ENCODE measurements at regions not wholly inside any gene's neighbourhood (a gene's known extent, or its start where the extent isn't known, plus 50 kb on each side); places are given as distances from the start of the nearest gene placed in this dataset.

DNA sequence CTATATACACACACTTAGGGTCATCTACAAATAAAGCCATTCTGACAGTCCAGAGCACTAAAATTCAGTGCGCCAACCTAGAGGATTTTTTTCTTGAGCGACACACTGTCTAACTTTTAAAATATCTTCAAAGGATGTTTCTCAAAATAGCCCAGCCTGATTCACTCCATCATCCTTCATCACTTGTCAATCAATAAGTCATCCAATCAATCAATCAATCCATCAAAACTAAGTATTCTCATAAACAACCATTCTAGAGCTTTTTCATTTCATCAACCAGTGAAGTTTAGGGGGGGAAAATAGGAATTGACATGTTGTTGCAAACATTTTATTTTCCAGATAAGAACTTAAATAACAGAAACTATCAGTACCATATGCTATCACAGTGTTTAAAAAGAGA lies 183.2 kb downstream of the HDGFL1 start:
- intact Hi-C loops (cut with micrococcal nuclease), result no loop called here
- no peaks in the 10 kb centered on the region for H3K36me3 Mint-ChIP-seq (ENCODE audit: low read depth)
- CTCF ChIA-PET, result no interaction called here
- TF ChIP-seq, protein P1, sequence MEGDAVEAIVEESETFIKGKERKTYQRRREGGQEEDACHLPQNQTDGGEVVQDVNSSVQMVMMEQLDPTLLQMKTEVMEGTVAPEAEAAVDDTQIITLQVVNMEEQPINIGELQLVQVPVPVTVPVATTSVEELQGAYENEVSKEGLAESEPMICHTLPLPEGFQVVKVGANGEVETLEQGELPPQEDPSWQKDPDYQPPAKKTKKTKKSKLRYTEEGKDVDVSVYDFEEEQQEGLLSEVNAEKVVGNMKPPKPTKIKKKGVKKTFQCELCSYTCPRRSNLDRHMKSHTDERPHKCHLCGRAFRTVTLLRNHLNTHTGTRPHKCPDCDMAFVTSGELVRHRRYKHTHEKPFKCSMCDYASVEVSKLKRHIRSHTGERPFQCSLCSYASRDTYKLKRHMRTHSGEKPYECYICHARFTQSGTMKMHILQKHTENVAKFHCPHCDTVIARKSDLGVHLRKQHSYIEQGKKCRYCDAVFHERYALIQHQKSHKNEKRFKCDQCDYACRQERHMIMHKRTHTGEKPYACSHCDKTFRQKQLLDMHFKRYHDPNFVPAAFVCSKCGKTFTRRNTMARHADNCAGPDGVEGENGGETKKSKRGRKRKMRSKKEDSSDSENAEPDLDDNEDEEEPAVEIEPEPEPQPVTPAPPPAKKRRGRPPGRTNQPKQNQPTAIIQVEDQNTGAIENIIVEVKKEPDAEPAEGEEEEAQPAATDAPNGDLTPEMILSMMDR (IDR thresholded peaks at IDR 0.05), result no peak
- H3K27me3 Mint-ChIP-seq, result no peaks in the 10 kb centered on the region
- no peaks in the 10 kb centered on the region for H3K4me1 Mint-ChIP-seq
- no peaks in the 10 kb centered on the region for H3K9me3 Mint-ChIP-seq
- POLR2A ChIA-PET, result no interaction called here
- no peak overlapping the region for H3K27ac Mint-ChIP-seq
- H3K4me3 Mint-ChIP-seq, result no peak overlapping the region
- no peak for DNase-seq
- ATAC-seq (ENCODE audit: low read depth), result no peak

DNA sequence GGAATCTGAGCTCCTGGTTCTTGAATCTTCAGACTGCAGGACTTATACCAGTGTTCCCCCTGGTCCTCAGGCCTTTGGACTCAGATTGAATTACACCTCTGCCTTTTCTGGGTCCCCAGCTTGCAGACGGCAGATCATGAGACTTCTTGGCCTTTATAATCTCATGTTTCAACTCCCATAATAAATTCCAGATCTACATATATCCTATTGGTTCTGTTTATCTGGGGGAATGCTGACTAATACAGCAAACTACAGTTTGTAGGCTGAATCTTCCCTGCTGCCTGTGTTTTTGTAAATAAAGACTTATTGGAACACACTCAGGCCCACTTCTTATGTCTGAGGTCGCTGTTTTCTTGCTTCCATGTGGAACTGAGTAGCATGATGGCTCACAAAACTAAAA lies 184.7 kb downstream of the HDGFL1 start:
- ATAC-seq (ENCODE audit: low read depth) (no peak), DNase-seq (no peak)
- Mint-ChIP-seq H3K27me3 (no peaks in the 10 kb centered on the region), H3K4me3 (no peak overlapping the region), H3K27ac (no peak overlapping the region), H3K36me3 (ENCODE audit: low read depth) (no peaks in the 10 kb centered on the region), H3K4me1 (no peaks in the 10 kb centered on the region), H3K9me3 (no peaks in the 10 kb centered on the region)
- intact Hi-C loops (cut with micrococcal nuclease), result no loop called here
- TF ChIP-seq, protein P1 (IDR thresholded peaks at IDR 0.05), result no peak
- CTCF ChIA-PET, result no interaction called here
- POLR2A ChIA-PET, result no interaction called here

DNA sequence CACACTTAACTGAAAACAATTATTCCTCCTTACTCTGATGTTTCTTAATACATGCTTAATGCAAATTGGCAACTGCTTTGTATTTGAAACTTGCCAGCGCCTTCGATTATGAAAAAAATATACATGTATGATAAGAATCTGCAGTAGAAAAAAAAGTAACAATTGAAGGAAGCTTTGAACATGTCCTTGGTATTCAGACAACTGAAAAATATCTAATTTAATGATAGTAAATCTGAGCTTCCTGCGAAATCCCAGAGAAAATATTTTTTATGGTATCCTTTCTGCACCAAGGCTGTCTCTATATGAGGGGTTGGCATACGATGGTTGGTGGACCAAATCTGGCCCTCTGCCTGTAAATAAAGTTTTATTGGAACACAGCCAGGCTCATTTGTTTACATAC lies 186.2 kb downstream of the HDGFL1 start:
- peaks cover 4% of the 10 kb centered on the region for H3K9me3 Mint-ChIP-seq
- ChIA-PET CTCF (no interaction called here), POLR2A (no interaction called here)
- no peak for ATAC-seq (ENCODE audit: low read depth)
- H3K4me1 Mint-ChIP-seq, result no peaks in the 10 kb centered on the region
- no peak for DNase-seq
- no peak overlapping the region for H3K27ac Mint-ChIP-seq
- H3K36me3 Mint-ChIP-seq (ENCODE audit: low read depth), result no peaks in the 10 kb centered on the region
- intact Hi-C loops (cut with micrococcal nuclease), result no loop called here
- H3K4me3 Mint-ChIP-seq, result no peak overlapping the region
- no peaks in the 10 kb centered on the region for H3K27me3 Mint-ChIP-seq
- TF ChIP-seq, protein P1 (IDR thresholded peaks at IDR 0.05), result no peak

DNA sequence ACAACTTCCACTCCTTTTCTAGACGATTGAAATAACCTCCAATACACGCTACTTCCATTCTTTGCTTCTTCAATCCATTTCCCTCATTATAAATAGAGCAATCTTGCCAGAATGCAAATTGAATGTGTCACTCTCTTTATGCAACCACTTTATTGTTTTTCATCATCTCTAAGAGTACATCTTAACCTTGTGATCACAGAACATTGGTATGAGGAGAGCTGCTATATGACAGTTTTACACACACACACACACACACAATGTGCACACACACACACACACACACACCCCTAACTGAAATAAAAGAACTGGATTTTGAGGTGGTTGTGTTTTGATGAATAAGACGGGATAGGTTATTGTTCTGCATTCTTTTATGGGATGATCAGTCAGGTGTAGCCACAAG lies 187.0 kb downstream of the HDGFL1 start:
- Mint-ChIP-seq H3K4me3 (no peak overlapping the region), H3K27ac (no peak overlapping the region), H3K36me3 (ENCODE audit: low read depth) (no peaks in the 10 kb centered on the region), H3K9me3 (peaks cover 4% of the 10 kb centered on the region), H3K4me1 (no peaks in the 10 kb centered on the region), H3K27me3 (no peaks in the 10 kb centered on the region)
- DNase-seq (no peak), ATAC-seq (ENCODE audit: low read depth) (no peak)
- TF ChIP-seq, protein P1 (IDR thresholded peaks at IDR 0.05), result no peak
- ChIA-PET POLR2A (no interaction called here), CTCF (no interaction called here)
- intact Hi-C loops (cut with micrococcal nuclease), result no loop called here

DNA sequence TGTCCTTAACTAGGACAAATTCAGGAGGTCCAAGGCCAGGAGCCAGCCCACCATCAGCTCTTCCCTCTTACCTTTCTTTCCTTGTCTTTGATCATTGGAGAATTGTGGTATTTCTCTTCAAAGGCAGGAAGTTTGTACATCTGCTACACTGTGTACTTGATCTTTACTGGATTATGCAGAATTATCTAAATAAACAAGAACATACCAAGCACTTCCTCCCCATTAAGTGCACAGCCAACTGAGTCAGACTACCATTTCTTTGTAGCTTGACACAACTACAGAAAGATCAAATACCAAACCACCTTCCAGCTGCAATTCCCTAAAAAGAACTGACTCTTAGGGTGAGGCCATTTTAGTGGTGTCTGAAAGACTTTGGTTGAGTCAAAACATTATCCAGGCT lies 195.1 kb downstream of the HDGFL1 start:
- peaks cover 14% of the 10 kb centered on the region for H3K9me3 Mint-ChIP-seq
- no peak for DNase-seq
- no peak overlapping the region for H3K4me3 Mint-ChIP-seq
- no peaks in the 10 kb centered on the region for H3K27me3 Mint-ChIP-seq
- H3K4me1 Mint-ChIP-seq, result no peaks in the 10 kb centered on the region
- H3K27ac Mint-ChIP-seq, result no peak overlapping the region
- CTCF ChIA-PET, result no interaction called here
- H3K36me3 Mint-ChIP-seq (ENCODE audit: low read depth), result no peaks in the 10 kb centered on the region
- ATAC-seq (ENCODE audit: low read depth), result no peak
- intact Hi-C loops (cut with micrococcal nuclease), result no loop called here
- POLR2A ChIA-PET, result no interaction called here
- TF ChIP-seq, protein P1 (IDR thresholded peaks at IDR 0.05), result no peak
